HEK293T (cell line): ENCODE measurements at regions not wholly inside any gene's neighbourhood (a gene's known extent, or its start where the extent isn't known, plus 50 kb on each side); places are given as distances from the start of the nearest gene placed in this dataset.

Experiments used
- ELF4 ChIP-seq: fragments of 450-650 bp; IDR thresholded peaks from 2 replicates; pipeline ENCODE4 v1.6.1; 2017; ENCODE audit warnings: antibody characterized with exemption
- FOXA1 ChIP-seq: fragments of 450-650 bp; IDR thresholded peaks from 2 replicates; pipeline ENCODE4 v1.6.1; 2016; ENCODE audit warnings: mild to moderate bottlenecking
- HDGF ChIP-seq: fragments of 450-650 bp; IDR thresholded peaks from 2 replicates; pipeline ENCODE4 v1.6.1; 2017; ENCODE audit warnings: antibody characterized with exemption, borderline replicate concordance
- LEF1 ChIP-seq: fragments of 450-650 bp; IDR thresholded peaks from 2 replicates; pipeline ENCODE4 v1.6.1; 2017; ENCODE audit warnings: mild to moderate bottlenecking, borderline replicate concordance

DNA sequence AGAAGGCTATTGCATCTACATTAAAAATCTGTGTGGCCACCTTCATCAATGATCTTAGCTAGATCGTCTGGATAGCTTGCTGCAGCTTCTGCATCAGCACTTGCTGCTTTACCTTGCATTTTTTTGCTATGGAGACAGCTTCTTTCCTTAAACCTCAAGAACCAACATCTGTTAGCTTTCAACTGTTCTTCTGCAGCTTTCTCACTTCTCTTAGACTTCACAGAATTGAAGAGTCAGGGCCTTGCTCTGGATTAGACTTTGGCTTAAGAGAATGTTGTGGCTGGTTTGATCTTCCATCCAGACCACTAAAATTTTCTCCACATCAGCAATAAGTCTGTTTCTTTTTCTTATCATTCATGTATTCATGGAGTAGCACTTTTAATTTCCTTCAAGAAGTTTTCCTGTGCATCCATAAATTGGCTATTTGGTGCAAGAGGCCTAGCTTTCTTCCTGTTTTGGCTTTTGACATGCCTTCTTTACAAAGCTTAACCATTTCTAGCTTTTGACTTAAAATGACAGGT, 54.4 kb upstream of the MAP4K4 start:
- TF ChIP-seq FOXA1, result no peak
- TF ChIP-seq ELF4, result no peak
- TF ChIP-seq HDGF, result no peak
- TF ChIP-seq LEF1, result no peak
